ENCODE measurements at regions not wholly inside any gene's neighbourhood (a gene's known extent, or its start where the extent isn't known, plus 50 kb on each side); places are given as distances from the start of the nearest gene placed in this dataset.

- in situ Hi-C loops (cut with HindIII; ENCODE audit: low sequenced_read_pairs): no loop called here
- no peak for DNase-seq (ENCODE audit: low read depth)
- no peak overlapping the region for H3K4me3 ChIP-seq (ENCODE audit: low read depth, low read length)
- no peak for TF ChIP-seq CTCF (IDR thresholded peaks at IDR 0.05; ENCODE audit: low read depth, low read length, missing control alignments)
These were observed 571.2 kb downstream of the EFNA5 start for GRCh38 chr5:107099506-107099905.

DNA sequence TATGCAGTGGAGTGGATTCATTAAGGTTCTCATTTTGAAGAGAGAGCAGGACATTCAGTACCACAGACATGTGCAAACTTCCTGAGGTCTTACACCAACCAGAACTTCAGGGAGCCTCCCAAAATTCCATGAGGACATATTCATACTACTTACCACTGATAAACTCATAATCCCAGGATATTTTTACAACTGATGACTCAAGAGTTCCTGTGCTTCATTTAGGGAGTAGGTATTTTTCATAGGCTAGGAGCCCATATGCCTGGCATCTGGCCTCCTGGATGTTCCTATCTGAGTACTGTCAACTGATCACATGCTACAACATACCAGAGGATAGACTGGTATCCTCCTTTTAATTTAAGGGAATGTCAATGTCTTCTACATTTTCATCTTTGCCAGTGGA, 578.0 kb downstream of the EFNA5 start:
- TF ChIP-seq CTCF (IDR thresholded peaks at IDR 0.05; ENCODE audit: low read depth, low read length, missing control alignments): no peak
- no peak for DNase-seq (ENCODE audit: low read depth)
- in situ Hi-C loops (cut with HindIII; ENCODE audit: low sequenced_read_pairs): no loop called here
- no peak overlapping the region for H3K4me3 ChIP-seq (ENCODE audit: low read depth, low read length)

GRCh38 chr5:107090506-107090905, 580.2 kb downstream of the EFNA5 start:
- H3K4me3 ChIP-seq (ENCODE audit: low read depth, low read length): no peak overlapping the region
- in situ Hi-C loops (cut with HindIII; ENCODE audit: low sequenced_read_pairs): no loop called here
- TF ChIP-seq CTCF (IDR thresholded peaks at IDR 0.05; ENCODE audit: low read depth, low read length, missing control alignments): no peak
- no peak for DNase-seq (ENCODE audit: low read depth)

GRCh38 chr5:107088907-107089306, 581.8 kb downstream of the EFNA5 start:
- in situ Hi-C loops (cut with HindIII; ENCODE audit: low sequenced_read_pairs): no loop called here
- TF ChIP-seq CTCF (IDR thresholded peaks at IDR 0.05; ENCODE audit: low read depth, low read length, missing control alignments): no peak
- no peak overlapping the region for H3K4me3 ChIP-seq (ENCODE audit: low read depth, low read length)
- no peak for DNase-seq (ENCODE audit: low read depth)

GRCh38 chr5:107085572-107085971, 585.2 kb downstream of the EFNA5 start:
- no peak for TF ChIP-seq CTCF (IDR thresholded peaks at IDR 0.05; ENCODE audit: low read depth, low read length, missing control alignments)
- in situ Hi-C loops (cut with HindIII; ENCODE audit: low sequenced_read_pairs): no loop called here
- H3K4me3 ChIP-seq (ENCODE audit: low read depth, low read length): no peak overlapping the region
- no peak for DNase-seq (ENCODE audit: low read depth)

DNA sequence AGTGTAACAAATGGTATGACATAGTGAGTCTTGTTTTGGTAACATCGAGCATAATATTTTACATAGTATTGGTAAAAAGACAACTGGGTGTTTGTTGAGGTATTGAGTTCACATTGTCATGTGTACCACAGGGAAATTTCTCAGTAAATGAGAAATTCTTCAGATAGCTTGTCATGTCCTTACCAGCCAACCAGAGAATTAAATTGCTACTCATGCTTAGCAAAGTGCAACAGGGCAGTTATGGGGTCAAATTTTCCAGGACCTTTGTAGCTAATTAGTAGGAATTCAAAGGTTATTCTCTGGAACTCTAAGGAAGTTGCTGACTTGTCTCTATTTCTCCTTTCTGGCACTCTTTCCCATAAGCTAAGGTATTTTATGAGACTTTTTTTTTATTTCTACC, 595.7 kb downstream of the EFNA5 start:
- DNase-seq (ENCODE audit: low read depth): no peak
- no peak overlapping the region for H3K4me3 ChIP-seq (ENCODE audit: low read depth, low read length)
- no peak for TF ChIP-seq CTCF (IDR thresholded peaks at IDR 0.05; ENCODE audit: low read depth, low read length, missing control alignments)
- in situ Hi-C loops (cut with HindIII; ENCODE audit: low sequenced_read_pairs): no loop called here

DNA sequence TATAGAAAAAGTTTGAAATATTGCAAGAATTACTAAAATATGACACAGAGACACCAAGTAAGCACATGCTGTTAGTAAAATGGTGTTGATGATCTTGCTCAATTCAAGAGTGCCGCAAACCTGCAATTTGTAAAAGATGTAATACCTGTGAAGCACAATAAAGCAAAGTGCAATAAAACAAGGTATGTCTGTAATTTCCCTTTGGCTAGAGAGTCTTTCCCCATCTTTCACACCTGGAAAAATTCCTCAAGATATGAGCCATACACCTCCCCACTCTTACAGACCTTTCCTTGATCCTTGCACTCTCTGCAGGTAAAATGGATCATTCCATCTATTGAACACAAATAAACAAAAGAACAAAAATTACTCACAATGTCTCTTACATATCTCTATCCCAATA, 597.8 kb downstream of the EFNA5 start:
- no peak for TF ChIP-seq CTCF (IDR thresholded peaks at IDR 0.05; ENCODE audit: low read depth, low read length, missing control alignments)
- in situ Hi-C loops (cut with HindIII; ENCODE audit: low sequenced_read_pairs): no loop called here

More for the DNA sequence above, 597.8 kb downstream of the EFNA5 start:
- no peak overlapping the region for H3K4me3 ChIP-seq (ENCODE audit: low read depth, low read length)
- no peak for DNase-seq (ENCODE audit: low read depth)
